HG02642 (cell line): ENCODE measurements at regions not wholly inside any gene's neighbourhood (a gene's known extent, or its start where the extent isn't known, plus 50 kb on each side); places are given as distances from the start of the nearest gene placed in this dataset.

Source experiments
- ATAC-seq: cut with Tn5 transposase; IDR thresholded peaks from one replicate; pipeline ENCODE4 v1.9.1; 2021; ENCODE audit warnings: mild to moderate bottlenecking; ENCODE audit not compliant: unreplicated experiment, poor library complexity

GRCh38 chr21:25081096-25081495 lies 526.2 kb downstream of the MRPL39 start:
- no peak for ATAC-seq

DNA sequence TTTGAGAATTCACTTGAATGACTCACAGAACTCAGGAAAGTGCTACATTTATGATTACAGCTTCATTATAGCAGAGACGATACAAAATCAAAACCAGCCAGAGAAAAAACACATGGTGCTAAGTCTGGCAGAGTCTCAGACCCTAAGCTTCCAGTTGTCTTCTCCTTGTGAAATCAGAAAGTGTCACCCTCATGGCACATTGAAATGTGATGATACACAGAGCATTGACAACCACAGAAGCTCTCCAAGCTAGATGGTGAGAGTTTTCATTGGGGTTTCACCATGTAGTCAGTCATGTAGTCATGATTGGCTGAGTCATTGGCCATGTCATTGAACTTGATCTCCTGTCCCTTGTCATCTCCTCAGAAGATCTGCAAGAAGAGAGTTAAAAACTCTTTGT lies 526.6 kb downstream of the MRPL39 start:
- no peak for ATAC-seq

DNA sequence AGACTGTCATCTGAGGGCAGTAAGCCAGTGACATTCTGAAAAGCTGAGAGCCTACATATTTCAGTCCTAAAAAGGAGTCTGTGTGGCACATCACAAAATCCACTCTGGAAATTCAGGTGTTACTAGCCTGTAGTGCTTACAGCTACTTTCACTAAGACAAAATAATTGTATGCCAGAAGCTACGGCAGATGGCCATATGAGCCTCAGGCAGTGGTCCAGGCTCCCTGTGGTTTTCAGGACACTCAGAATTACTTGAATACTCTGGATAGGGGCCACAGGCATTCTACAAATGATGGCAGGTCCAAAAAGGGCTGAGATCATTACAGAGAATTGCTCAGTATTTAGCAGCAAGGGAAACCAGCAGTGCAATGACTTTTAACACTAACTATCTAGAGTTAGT lies 527.1 kb downstream of the MRPL39 start:
- no peak for ATAC-seq

- no peak for ATAC-seq
Measured at GRCh38 chr21:25079053-25079452, 528.2 kb downstream of the MRPL39 start.

- ATAC-seq = peak; percentile 71
Measured at GRCh38 chr21:25062061-25062460, 545.2 kb downstream of the MRPL39 start.

- no peak for ATAC-seq
Measured at GRCh38 chr21:25054689-25055088, 552.6 kb downstream of the MRPL39 start.

DNA sequence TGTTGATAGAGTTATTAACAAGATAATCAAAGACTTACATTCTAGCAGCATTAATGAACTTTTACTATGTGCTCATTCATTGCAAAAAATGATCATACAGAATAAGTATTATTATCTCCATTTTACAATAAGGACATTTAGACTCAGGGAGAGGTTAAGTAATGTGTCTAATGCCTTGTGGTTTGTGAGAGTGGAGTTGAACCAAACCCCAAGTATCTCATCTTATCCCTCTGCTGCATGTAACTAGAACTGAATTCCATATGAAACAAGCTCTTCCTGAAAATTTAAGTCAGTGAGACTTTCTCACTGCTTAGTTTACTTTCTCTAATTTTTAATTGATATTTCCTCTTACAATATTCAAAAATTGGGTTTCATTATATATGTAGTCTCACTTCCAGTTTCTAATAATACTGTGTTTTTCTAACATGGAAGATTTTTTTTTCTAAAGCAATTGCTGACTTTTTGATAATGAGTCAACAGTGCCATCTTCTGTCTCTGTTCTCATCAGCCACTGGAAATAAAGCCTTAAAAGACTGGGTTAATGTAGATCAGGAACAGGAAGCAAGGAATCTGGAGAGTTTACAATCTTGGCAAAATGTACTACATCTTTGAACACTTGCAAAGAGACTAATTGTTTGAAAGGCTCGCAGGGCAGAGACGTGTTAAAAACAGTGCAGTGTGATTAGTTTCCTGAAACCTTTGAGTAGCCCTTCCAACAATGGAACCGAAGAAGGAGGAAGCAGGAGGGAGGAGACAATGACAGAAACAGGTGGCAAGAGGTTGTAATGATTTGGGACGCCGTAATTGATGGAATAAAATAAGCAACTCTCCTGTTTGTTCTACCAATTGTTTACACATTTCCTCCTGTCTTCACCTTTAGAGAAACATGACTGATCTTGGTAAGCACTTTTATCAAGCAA lies 567.6 kb downstream of the MRPL39 start:
- peak; percentile 82 for ATAC-seq

DNA sequence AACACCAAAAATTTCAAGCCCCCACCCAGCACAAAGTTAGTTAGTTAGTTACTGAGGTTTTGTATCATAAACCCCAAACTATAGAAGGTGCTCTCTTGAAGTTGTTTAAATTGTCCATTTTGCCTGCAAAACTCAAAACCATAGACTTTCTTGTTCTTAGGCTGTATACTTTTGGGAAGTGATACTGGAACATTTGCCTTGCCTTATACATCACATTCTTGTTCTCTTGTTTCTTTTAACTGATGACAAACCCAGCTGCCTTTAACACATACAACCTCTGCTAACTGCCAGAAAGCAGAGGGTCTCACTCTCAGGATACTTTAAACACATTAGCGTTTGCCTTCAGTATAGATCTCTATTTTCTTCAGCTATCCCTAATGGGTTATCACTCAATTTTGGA lies 570.5 kb downstream of the MRPL39 start:
- no peak for ATAC-seq

DNA sequence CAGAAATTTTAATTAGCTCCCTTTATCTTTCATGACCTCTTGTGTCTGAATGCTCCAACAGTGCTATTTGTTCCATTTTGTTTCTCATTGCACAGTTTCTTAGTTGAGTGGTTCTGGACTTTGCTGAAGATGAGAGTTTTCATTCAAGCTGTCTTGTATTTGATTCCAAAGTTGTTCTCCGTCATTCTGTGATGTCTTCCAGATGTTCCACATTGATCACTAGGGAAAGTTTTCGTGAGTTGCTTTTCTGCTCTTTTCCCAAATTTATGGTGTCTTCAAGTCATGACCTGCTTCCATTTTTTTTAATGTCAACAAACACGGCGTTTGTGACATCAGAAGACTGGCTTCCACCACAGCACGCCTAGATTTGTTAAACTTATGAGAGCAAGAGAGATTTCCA lies 575.5 kb downstream of the MRPL39 start:
- no peak for ATAC-seq

DNA sequence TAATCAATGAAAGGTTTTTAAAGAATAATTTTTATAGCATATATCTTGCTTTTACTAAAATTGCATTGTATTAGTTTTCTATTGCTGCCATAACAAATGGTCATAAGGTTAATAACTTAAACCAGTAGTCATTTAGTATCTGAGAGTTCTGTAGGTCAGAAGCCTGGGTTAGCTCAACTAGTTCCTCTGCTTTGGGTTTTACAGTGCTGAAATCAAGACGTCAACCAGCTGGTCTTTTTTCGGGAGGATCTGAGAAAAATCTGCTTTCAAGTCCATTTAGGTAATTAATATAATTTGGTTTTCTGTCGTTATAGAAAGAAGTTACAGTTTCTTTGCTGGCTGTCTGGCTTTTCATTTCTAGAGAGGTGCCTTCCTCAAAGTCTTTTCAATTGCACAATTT lies 577.7 kb downstream of the MRPL39 start:
- no peak for ATAC-seq

DNA sequence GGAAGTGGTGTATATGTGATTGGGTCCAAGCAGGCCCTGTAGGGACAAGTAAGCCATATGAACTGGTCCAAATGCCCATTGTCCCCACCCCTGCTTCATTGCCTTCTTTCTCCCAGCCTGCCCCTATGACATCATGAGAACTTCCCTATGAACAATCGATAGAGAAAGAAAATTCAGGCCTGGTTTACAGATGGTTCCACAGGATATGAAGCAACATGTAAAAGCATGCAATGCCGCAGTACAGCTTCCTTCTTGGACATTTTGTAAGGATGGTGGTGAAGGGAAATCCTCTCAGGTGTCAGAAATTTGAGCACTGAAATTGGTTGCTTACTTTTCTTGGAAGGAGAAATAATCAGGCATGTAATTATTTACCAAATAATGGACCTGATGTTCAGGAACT lies 581.7 kb downstream of the MRPL39 start:
- no peak for ATAC-seq

GRCh38 chr21:25024639-25025038 lies 582.6 kb downstream of the MRPL39 start:
- no peak for ATAC-seq

- no peak for ATAC-seq
Measured at GRCh38 chr21:25005388-25005787, 601.9 kb downstream of the MRPL39 start.

DNA sequence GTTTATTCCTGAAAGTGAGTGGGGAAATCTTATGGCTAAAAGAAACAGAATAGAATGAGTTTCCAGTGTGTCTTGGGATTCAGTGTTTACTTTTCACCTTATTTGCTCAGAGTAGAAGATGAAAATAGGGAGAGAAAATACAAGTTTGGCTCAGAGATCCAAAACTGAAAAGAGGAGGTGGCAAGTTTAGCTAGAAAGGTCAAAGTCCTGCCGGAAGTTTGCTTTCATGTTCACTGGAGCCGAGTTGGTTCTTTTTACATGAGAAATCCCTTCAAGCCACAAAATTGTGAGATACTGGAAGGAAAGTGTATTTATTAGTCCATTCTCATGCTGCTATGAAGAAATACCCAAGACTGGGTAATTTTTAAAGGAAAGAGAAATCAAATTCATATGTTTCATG lies 604.6 kb downstream of the MRPL39 start:
- ATAC-seq = no peak

DNA sequence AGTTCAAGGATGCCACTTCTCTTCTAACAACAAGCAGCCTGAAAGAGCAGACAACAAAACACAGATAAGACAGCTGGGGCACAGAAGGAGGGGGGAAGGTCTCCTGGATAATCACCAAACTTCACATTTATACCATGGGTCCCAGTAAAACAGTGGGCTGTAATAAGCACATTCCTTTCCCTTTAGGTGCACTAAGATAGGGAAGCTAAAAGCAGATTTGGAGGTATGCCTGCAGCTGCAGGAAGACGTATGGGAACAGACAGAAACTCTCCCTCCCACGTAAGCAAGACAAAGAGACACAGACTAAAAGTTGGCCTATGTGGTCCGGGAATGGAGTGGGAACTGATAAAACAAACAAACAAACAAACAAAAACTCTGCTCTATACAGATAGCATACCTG lies 612.1 kb downstream of the MRPL39 start:
- no peak for ATAC-seq

DNA sequence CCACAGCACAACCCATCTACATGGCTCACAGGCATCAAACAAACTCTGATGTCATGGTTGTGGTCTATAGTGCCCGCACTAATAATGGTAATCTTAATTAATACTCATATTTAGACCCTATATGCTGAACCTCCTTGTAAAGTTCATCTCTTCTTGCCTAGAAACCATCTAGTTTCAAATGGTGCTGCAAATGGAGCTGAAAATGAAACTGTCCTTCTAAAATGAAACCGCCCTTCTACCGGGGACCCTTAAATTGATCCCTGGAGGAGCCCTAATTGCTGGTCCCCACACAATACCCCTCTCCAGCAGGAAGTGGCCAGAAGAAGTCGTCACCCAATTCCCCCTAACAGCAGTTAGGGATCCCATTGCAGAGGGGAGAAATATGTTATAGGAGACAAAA lies 612.6 kb downstream of the MRPL39 start:
- ATAC-seq = no peak

GRCh38 chr21:24989516-24989915 lies 617.8 kb downstream of the MRPL39 start:
- ATAC-seq = no peak

DNA sequence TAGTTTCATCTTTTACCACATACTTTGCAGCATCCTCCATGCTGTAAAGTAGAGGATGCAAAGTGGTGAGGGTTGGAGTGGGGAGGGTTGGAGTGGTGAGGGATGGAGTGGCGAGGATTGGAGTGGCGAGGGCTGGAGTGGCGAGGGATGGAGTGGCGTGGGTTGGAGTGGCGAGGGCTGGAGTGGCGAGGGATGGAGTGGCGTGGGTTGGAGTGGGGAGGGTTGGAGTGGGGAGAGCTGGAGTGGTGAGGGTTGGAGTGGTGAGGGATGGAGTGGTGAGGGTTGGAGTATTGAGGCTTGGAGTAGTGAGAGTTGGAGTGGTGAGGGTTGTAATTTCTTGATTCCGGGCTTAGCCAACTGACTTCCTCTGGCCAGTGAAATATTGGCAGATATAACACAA lies 618.3 kb downstream of the MRPL39 start:
- no peak for ATAC-seq

- ATAC-seq = no peak
Measured at GRCh38 chr21:24976238-24976637, 631.0 kb downstream of the MRPL39 start.

GRCh38 chr21:24969068-24969467 lies 638.2 kb downstream of the MRPL39 start:
- no peak for ATAC-seq

GRCh38 chr21:24955275-24955961 lies 651.9 kb downstream of the MRPL39 start:
- peak; percentile 92 for ATAC-seq

- no peak for ATAC-seq
Measured at GRCh38 chr21:24948186-24948585, 659.1 kb downstream of the MRPL39 start.
